Hypothalamus (tissue), 51 donors: ENCODE measurements at regions not wholly inside any gene's neighbourhood (a gene's known extent, or its start where the extent isn't known, plus 50 kb on each side); places are given as distances from the start of the nearest gene placed in this dataset.

Experiments used
- DNase-seq, 51 donors: peaks; one replicate each; lab custom pipeline; 2025; lab: John Stamatoyannopoulos, UW

DNA sequence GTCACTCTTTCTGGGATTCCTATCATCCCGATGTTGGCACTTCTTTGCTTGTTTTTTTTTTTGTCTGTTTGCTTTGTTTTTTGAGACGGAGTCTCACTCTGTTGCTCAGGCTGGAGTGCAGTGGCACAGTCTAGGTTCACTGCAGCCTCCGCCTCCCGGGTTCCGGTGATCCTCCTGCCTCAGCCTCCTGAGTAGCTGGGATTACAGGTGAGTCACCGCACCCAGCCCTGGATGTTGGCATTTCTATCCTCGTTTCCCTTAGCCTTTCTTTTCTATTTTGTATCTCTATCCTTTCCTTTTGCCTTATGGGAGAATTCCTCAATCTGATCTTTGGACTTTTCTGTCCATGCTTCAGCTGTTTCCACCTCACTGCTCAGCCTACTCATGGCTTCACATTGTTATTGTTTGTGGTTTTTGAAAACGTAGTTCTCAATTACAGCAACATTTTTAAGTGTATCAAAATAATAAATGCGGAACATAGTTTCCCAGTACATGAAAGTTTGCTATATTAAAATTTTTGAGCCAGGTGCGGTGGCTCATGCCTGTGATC is 62.1 kb upstream of the ZNF516 start:
- DNase-seq = no peak

DNA sequence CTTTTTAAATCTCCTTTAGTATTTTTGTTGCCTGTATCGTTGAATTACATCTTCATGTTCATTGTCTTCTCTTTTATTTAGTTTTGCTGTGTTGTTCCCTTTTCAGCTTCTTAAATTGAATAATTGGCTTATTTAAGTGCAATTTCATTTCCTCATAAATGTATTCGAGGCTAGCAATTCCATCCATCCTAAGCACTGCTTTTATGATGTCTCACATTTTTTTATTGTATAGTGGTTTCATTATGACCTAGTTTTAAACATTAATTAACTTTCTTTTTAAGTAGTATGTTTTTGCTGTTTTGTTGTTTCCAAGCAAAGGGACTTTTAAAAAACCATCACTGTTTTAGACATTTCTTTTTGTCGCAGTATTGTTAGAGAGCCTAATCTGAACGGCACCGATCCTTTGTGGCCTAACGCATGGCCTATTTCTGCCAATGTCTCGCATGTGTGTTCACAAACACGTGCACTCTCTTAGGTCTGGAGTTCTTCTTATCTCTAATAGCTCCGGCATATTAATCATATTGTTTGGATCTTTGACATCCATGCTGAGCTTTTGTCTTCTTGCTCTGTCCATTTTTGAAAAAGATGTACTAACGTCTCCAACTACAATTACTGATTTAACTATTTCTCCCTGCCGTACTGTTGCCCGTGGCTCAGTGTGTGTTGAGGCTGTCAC is 59.6 kb upstream of the ZNF516 start:
- no peak for DNase-seq

DNA sequence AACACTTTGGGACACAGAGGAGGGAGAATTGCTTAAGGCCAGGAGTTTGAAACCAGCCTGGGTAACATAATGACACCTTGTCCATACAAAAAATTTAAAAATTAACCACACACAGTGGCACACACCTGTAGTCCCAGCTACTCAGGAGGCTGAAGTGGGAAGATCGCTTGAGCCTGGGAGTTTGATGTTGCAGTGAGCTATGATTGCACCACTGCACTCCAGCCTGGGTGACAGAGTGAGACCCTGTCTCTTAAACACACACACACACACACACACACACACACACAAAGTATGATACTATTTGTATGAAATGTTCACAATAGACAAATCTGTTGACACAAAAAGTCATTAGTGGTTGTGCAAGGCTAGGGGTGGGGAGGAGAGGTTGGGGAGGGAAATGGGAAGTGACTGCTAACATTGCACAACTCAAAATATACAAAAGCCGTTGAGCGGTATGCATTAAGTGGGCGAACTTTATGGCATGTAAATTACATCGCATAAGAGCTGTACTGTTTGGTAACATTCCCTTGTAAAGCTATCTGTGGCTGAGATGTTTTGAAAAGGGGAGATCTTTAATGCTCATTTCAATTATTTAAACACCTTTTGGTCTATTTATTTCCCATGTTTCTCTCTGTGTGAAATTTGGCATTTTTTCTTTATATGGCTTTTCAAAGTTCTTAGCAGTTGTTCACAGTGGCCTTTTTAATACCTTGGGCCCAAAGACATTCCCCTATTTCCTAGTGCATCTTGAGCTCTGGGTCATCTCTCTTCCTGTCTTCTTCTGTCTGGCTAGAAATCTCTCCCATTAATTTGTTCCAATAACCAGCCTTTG is 58.9 kb upstream of the ZNF516 start:
- DNase-seq = no peak

GRCh38 chr18:76548541-76548940 is 53.5 kb upstream of the ZNF516 start:
- DNase-seq = no peak

- DNase-seq = no peak
These were observed 52.3 kb upstream of the ZNF516 start for GRCh38 chr18:76547296-76547695.

DNA sequence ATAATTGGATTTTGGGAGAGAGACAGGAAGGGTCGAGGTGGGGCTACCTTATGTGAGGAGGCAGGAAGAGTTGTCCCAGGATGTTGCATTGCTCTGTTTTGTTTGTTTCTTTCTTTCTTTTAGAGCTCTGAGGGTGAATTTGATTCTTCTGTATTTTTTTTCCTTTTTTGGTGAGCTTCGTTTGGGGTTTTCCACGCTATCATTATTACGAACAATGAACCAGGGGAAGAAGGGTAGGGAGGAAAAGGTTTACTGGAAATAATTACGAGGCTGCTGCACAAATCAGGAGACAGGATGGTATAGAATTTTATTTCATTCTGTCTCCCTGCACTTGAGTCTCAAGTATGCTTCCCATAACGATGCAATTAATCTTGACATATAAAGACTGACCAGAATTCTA is 51.4 kb upstream of the ZNF516 start:
- no peak for DNase-seq

GRCh38 chr18:76546088-76546435 is 51.0 kb upstream of the ZNF516 start:
- no peak for DNase-seq

- DNase-seq = no peak
These were observed 50.5 kb upstream of the ZNF516 start for GRCh38 chr18:76545433-76546087.

GRCh38 chr18:76544511-76545345 is 49.7 kb upstream of the ZNF516 start:
- no peak for DNase-seq
